H1 (cell line): ENCODE measurements at regions not wholly inside any gene's neighbourhood (a gene's known extent, or its start where the extent isn't known, plus 50 kb on each side); places are given as distances from the start of the nearest gene placed in this dataset.

Experiments used
- RAD21 ChIP-seq, 2 experiments: IDR thresholded peaks in 1 of 2; conservative IDR thresholded peaks in 1 of 2; 2 replicates each; pipeline ENCODE4 v1.6.1; 2011; ENCODE audit warnings: low read depth in 2 of 2, low read length in 2 of 2, improper control_type of control experiment in 1 of 2, inconsistent platforms in 1 of 2, mild to moderate bottlenecking in 1 of 2, moderate library complexity in 1 of 2

- no peak for TF ChIP-seq RAD21 (IDR thresholded peaks at IDR 0.05 in 1 of 2, conservative IDR thresholded peaks at IDR 0.05 in 1 of 2; ENCODE audit: low read depth in 2 of 2, low read length in 2 of 2)
- TF ChIP-seq, all 59 proteins: peak for 0
Measured at GRCh38 chr13:23986619-23987018, 89.3 kb upstream of the C1QTNF9B start (continued).
